Ishikawa (cell line): ENCODE measurements at regions not wholly inside any gene's neighbourhood (a gene's known extent, or its start where the extent isn't known, plus 50 kb on each side); places are given as distances from the start of the nearest gene placed in this dataset.

Experiments
- MAX ChIP-seq: IDR thresholded peaks from 2 replicates; pipeline ENCODE4 v1.6.1; 2012
- TAF1 ChIP-seq: IDR thresholded peaks from 2 replicates; pipeline ENCODE4 v1.6.1; 2012; ENCODE audit warnings: low read depth, mild to moderate bottlenecking
- TEAD4 ChIP-seq: IDR thresholded peaks from 2 replicates; pipeline ENCODE4 v1.6.1; 2012
- YY1 ChIP-seq: IDR thresholded peaks from 2 replicates; pipeline ENCODE4 v1.6.1; 2012; ENCODE audit warnings: low read depth

GRCh38 chr18:69216321-69216720 lies 184.4 kb upstream of the DOK6 start:
- TF ChIP-seq YY1: no peak
- no peak for TF ChIP-seq MAX
- TF ChIP-seq TEAD4: no peak
- TF ChIP-seq TAF1: no peak
